C4-2B (cell line): ENCODE measurements at regions not wholly inside any gene's neighbourhood (a gene's known extent, or its start where the extent isn't known, plus 50 kb on each side); places are given as distances from the start of the nearest gene placed in this dataset.

Source experiments
- H3K27ac ChIP-seq: fragments of 450-650 bp; 2 replicates; pipeline ENCODE4 v1.5.1; 2017
- ZFX ChIP-seq: fragments of 450-650 bp; IDR thresholded peaks from 2 replicates; pipeline ENCODE4 v1.6.1; 2017
- TF ChIP-seq, protein P1 (sequence below): fragments of 450-650 bp; conservative IDR thresholded peaks from 2 replicates; pipeline ENCODE4 v1.5.1; 2017; ENCODE audit warnings: mild to moderate bottlenecking

DNA sequence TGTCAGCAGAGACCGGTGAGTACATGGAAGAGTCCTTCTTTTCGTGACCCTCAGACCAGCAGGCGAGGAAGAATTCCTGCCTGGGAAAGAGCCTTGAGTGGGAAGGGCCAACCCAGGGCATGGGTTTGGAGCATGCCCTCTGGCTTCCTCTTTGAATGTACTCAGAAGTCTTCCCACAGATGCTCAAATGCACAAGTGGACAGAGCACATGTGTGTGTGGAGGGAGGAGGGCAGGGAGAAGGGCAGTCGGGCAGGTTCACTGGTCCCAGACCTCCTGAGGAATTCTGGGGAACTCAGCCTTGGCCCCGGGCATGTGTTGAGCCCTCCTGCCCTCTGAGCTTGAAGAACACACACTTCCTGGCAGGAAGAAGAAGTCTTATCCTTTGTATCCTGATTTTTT, 63.2 kb upstream of the HELT start:
- TF ChIP-seq ZFX = no peak
- TF ChIP-seq, protein P1, sequence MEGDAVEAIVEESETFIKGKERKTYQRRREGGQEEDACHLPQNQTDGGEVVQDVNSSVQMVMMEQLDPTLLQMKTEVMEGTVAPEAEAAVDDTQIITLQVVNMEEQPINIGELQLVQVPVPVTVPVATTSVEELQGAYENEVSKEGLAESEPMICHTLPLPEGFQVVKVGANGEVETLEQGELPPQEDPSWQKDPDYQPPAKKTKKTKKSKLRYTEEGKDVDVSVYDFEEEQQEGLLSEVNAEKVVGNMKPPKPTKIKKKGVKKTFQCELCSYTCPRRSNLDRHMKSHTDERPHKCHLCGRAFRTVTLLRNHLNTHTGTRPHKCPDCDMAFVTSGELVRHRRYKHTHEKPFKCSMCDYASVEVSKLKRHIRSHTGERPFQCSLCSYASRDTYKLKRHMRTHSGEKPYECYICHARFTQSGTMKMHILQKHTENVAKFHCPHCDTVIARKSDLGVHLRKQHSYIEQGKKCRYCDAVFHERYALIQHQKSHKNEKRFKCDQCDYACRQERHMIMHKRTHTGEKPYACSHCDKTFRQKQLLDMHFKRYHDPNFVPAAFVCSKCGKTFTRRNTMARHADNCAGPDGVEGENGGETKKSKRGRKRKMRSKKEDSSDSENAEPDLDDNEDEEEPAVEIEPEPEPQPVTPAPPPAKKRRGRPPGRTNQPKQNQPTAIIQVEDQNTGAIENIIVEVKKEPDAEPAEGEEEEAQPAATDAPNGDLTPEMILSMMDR = no peak

DNA sequence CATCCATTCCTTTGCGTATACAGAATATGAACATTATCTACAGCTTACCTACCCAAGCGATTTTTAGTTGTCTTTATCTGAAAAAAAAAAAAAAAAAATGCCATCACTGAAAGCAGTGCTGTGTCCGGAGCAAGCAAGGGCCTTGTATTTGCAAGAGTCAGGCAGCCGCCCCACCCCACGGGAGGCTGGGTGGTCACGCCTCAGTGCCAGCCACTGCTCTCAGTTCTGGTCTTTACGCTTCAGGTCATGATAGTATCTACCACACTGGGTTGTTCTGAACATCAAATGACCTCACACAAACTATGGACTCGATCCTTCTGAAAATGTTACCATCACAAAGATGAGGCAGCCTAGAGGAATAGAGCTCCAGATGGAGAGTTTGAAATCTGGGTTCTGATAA, 62.7 kb upstream of the HELT start:
- TF ChIP-seq, protein P1 = no peak
- TF ChIP-seq ZFX = no peak
- H3K27ac ChIP-seq = no peak overlapping the region

More for the DNA sequence above, 63.2 kb upstream of the HELT start:
- H3K27ac ChIP-seq = no peak overlapping the region

DNA sequence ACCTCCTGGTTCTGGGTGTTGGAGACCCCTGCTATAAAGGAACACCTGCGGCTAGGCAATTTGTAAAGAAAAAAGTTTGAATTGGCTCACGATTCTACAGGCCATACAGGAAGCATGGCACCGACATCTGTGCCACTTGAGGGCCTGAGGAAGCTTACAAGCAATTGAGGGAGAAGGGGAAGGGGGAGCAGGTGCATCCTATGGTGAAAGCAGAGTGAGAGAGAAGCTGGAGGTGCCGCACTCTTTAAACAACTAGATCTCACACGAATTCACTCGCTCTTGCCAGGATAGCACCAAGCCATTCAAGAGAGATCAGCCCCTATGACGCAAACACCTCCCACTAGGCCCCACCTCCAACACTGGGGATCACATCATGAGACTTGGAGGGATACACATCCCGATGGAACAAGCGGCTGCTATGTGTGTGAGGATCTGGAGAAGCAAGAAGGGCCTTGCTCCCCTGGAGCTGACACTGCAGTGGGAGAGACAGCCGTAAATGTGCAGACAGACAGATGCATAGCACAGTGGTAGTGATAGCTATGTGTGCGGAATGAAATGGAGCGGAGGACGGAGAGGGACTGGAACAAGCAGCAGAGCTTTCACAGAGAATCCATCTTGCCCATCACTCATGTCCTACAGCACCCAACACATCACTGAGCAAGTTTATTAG, 60.7 kb upstream of the HELT start:
- no peak overlapping the region for H3K27ac ChIP-seq
- TF ChIP-seq, protein P1 = no peak
- no peak for TF ChIP-seq ZFX

DNA sequence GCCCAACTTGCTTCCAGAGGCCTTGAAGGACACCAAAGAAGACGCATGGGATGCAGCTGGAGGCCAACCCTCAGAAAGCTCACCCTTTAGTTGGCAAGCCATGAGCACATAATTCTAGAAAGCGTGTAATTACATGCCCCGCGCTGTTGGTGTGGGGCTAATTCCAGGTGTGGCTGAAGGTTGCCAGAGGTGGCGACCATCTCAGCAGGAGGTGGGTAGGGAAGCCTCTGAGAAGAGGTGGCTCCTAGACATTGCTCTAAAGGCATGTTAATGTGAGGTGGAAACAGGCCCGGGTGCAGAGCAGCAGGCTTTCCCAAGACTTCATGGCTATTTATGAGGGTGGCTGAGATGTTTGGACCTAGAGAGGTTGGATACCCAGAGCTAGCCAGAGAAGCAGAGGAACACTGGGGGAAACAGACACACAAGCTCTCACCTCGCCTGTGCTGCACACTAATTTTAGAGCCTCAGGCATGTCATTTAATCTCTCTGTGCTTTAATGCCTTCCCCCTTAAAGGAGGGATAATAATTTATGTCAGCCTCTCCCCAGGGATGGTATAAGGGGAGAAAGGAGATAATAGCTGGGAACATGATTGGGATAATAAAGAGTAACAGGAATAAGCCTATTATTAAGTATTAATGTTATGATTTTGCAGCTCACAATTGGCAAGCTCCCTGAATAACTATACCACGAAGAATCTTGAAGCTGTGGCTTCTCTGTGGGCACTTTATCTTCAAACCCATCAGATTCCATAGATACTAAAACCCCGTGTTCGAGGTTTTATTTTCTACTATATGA, 60.0 kb upstream of the HELT start:
- H3K27ac ChIP-seq = no peak overlapping the region
- TF ChIP-seq ZFX = no peak
- TF ChIP-seq, protein P1 = no peak

DNA sequence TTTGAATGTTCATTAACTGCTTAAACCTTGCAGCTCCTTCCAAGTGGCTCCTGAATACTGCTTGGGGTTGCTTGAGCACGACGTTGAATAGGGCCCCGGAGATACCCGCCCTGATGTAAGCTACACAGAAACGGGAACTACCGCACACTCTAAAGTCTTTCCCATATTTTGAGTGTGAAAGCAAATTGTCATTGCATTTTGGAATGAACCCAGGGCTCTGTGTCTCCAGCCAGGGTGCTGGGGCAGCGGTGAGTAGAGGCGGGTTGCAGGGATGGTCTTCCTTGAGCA, 59.4 kb upstream of the HELT start:
- TF ChIP-seq ZFX = no peak
- TF ChIP-seq, protein P1 = no peak
- H3K27ac ChIP-seq = no peak overlapping the region

DNA sequence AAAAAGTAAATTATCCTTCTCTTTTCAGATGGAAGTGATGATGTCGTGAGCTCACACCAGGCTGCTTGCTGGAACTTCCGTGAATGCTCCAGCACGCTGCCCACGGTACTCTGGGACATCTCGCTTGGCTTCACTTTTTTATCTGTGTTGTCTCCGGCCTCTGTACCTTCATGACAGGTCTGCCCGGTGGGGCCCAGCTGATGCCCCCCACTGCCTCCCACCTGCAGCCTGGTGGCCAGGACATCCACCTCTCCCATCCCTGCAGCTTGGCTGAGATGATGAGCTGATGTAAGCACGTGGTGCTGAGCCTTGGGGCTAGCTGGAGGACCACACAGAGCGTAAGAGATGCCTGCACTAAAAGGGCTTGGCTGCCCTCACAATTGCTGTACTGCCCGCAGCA, 59.0 kb upstream of the HELT start:
- no peak overlapping the region for H3K27ac ChIP-seq
- TF ChIP-seq, protein P1 = no peak
- no peak for TF ChIP-seq ZFX

DNA sequence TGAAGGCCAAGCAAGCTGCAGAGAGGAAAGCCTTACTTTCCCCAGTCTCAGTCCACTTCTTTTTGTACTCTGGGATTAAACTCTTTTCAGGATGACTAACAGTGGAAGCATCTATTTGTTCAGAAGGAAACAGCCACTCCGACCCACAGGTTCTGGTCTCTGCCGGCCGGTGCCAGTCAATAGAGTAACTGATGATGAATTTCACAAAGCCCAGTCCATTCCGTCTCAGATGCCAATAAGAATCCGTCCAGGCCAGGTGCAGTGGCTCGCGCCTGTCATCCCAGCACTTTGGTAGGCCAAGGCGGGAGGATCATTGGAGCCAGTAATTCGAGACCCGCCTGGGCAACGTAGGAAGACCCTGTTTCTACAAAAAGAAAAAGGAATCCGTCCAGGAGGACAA, 58.5 kb upstream of the HELT start:
- H3K27ac ChIP-seq = no peak overlapping the region
- no peak for TF ChIP-seq ZFX
- TF ChIP-seq, protein P1 = no peak
